H1 (cell line): ENCODE measurements at regions not wholly inside any gene's neighbourhood (a gene's known extent, or its start where the extent isn't known, plus 50 kb on each side); places are given as distances from the start of the nearest gene placed in this dataset.

Source experiments
- CTBP2 ChIP-seq: IDR thresholded peaks from 2 replicates; pipeline ENCODE4 v1.7.0; 2011; ENCODE audit warnings: borderline replicate concordance, mild to moderate bottlenecking, moderate library complexity, mixed read lengths, low read length; ENCODE audit not compliant: insufficient read depth, insufficient read length
- FOSL1 ChIP-seq: IDR thresholded peaks from 2 replicates; pipeline ENCODE4 v1.6.1; 2011; ENCODE audit warnings: mild to moderate bottlenecking, low read depth, low read length, moderate library complexity; ENCODE audit not compliant: insufficient read depth
- RBBP5 ChIP-seq: IDR thresholded peaks from 2 replicates; pipeline ENCODE4 v1.7.1; 2012; ENCODE audit warnings: low read depth, mild to moderate bottlenecking, inconsistent platforms, low read length, moderate library complexity, borderline replicate concordance
- SAP30 ChIP-seq: fragments of 300-600 bp; sonication (generic); IDR thresholded peaks from 2 replicates; pipeline ENCODE4 v1.7.1; 2012; ENCODE audit warnings: low read length, moderate library complexity, mild to moderate bottlenecking, inconsistent platforms; ENCODE audit not compliant: insufficient read depth, insufficient replicate concordance
- SP1 ChIP-seq: IDR thresholded peaks from 2 replicates; pipeline ENCODE4 v1.6.1; 2011; ENCODE audit warnings: low read depth, low read length
- TAF7 ChIP-seq: optimal IDR thresholded peaks from 2 replicates; pipeline ENCODE3; 2011; ENCODE audit warnings: low read depth, mild to moderate bottlenecking, inconsistent platforms, low read length, moderate library complexity, borderline replicate concordance
- ZNF274 ChIP-seq: IDR thresholded peaks from 2 replicates; pipeline ENCODE4 v1.7.0; 2012; ENCODE audit warnings: low read length, borderline replicate concordance; ENCODE audit errors: extremely low read depth

DNA sequence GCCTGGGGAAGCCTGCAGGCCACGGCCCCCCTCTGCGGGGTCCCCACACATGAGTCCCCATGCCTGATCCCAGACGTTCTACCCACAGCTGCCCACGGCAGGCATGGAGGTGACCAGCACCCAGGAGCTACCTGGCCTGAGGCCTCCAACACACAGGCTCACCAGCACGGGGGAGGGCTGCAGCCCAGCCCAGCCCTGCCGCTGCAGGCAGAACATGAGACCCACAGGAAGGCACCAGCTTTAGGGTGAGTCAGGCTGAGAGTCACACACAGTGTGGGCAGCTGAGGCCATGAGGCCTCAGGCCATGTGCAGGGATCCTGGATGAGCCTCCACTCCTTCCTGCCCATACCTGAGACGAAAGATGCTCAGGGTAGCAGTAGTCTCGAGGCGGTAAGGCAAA is 121.1 kb downstream of the PSMG1 start (continued):
- TF ChIP-seq RBBP5 (no peak), ZNF274 (no peak), TAF7 (no peak), SP1 (no peak), SAP30 (no peak), CTBP2 (no peak), FOSL1 (no peak)
